GM23338 (cell line): ENCODE measurements at regions not wholly inside any gene's neighbourhood (a gene's known extent, or its start where the extent isn't known, plus 50 kb on each side); places are given as distances from the start of the nearest gene placed in this dataset.

ENCODE experiments used
- ATAC-seq: fragments of 200-7000 bp; cut with Tn5 transposase; 3 replicates; pipeline ENCODE4 v1.9.1; 2020
- DNase-seq: peaks from one replicate; pipeline ENCODE4 v3.0.0-alpha.2; 2015; ENCODE audit warnings: low spot score
- H2AFZ ChIP-seq: fragments of 200-600 bp; sonication (generic); 2 replicates; pipeline ENCODE4 v1.8.0; 2016; ENCODE audit warnings: antibody characterized with exemption, mild to moderate bottlenecking, moderate library complexity
- H3F3A ChIP-seq: fragments of 200-600 bp; sonication (generic); replicated peaks from 2 replicates; pipeline ENCODE4 v1.8.0; 2017; ENCODE audit warnings: antibody characterized with exemption, mixed run types, low read depth
- H3K27ac ChIP-seq: fragments of 200-600 bp; sonication (generic); 2 replicates; pipeline ENCODE4 v1.6.1; 2016; ENCODE audit warnings: low read depth
- H3K27me3 ChIP-seq: fragments of 200-600 bp; sonication (generic); 2 replicates; pipeline ENCODE4 v1.8.0; 2016; ENCODE audit warnings: mild to moderate bottlenecking, mixed run types, moderate library complexity; ENCODE audit not compliant: insufficient read depth
- H3K36me3 ChIP-seq: fragments of 200-600 bp; sonication (generic); 2 replicates; pipeline ENCODE4 v1.8.0; 2016; ENCODE audit warnings: mild to moderate bottlenecking; ENCODE audit not compliant: insufficient read depth
- H3K4me1 ChIP-seq: fragments of 200-600 bp; sonication (generic); 2 replicates; pipeline ENCODE4 v1.8.0; 2016; ENCODE audit warnings: mild to moderate bottlenecking, moderate library complexity; ENCODE audit not compliant: insufficient read depth
- H3K4me2 ChIP-seq: fragments of 200-600 bp; sonication (generic); 2 replicates; pipeline ENCODE4 v1.7.1; 2017; ENCODE audit warnings: mixed run types
- H3K4me3 ChIP-seq: fragments of 200-600 bp; sonication (generic); 2 replicates; pipeline ENCODE4 v1.6.1; 2016; ENCODE audit warnings: mixed run types
- H3K79me2 ChIP-seq: fragments of 200-600 bp; sonication (generic); replicated peaks from 2 replicates; pipeline ENCODE4 v1.8.0; 2017; ENCODE audit warnings: mild to moderate bottlenecking; ENCODE audit not compliant: insufficient read depth
- H3K9me2 ChIP-seq: fragments of 200-600 bp; sonication (generic); 2 replicates; pipeline ENCODE4 v1.8.0; 2017; ENCODE audit not compliant: insufficient read depth
- H4K20me1 ChIP-seq: fragments of 200-600 bp; sonication (generic); replicated peaks from 2 replicates; pipeline ENCODE4 v1.8.0; 2017; ENCODE audit warnings: mild to moderate bottlenecking; ENCODE audit not compliant: insufficient read depth
- H3K27ac Mint-ChIP-seq: 2 replicates; pipeline ENCODE4 v1.8.0; 2020; ENCODE audit warnings: inconsistent platforms, mild to moderate bottlenecking, moderate library complexity, mixed read lengths
- H3K27me3 Mint-ChIP-seq: 3 replicates; pipeline ENCODE4 v1.8.0; 2022; ENCODE audit warnings: low read depth, mild to moderate bottlenecking, moderate library complexity, mixed read lengths, inconsistent platforms; ENCODE audit not compliant: insufficient read depth, poor library complexity
- H3K36me3 Mint-ChIP-seq: 3 replicates; pipeline ENCODE4 v1.8.0; 2021; ENCODE audit warnings: low read depth, mild to moderate bottlenecking, inconsistent platforms, moderate library complexity, mixed read lengths
- H3K4me1 Mint-ChIP-seq: 3 replicates; pipeline ENCODE4 v1.8.0; 2020; ENCODE audit warnings: mild to moderate bottlenecking, inconsistent platforms, mixed read lengths
- H3K4me3 Mint-ChIP-seq: 3 replicates; pipeline ENCODE4 v1.8.0; 2021; ENCODE audit warnings: moderate library complexity, mild to moderate bottlenecking, inconsistent platforms, mixed read lengths
- H3K9me3 Mint-ChIP-seq: 3 replicates; pipeline ENCODE4 v1.8.0; 2020; ENCODE audit warnings: moderate library complexity, mild to moderate bottlenecking, inconsistent platforms, mixed read lengths
- EZH2 ChIP-seq: fragments of 200-600 bp; sonication (generic); IDR thresholded peaks from one replicate; pipeline ENCODE4 v1.8.0; 2017; ENCODE audit warnings: antibody characterized with exemption, mild to moderate bottlenecking, low read depth; ENCODE audit not compliant: unreplicated experiment
- EZH2phosphoT487 ChIP-seq: fragments of 200-600 bp; sonication (generic); IDR thresholded peaks from one replicate; pipeline ENCODE4 v1.8.1; 2018; ENCODE audit warnings: antibody characterized with exemption; ENCODE audit not compliant: unreplicated experiment
- JUNB ChIP-seq: IDR thresholded peaks from one replicate; pipeline ENCODE4 v1.6.1; 2016; ENCODE audit warnings: antibody characterized with exemption; ENCODE audit not compliant: unreplicated experiment
- POLR2AphosphoS5 ChIP-seq: IDR thresholded peaks from 2 replicates; pipeline ENCODE4 v1.6.1; 2016; ENCODE audit warnings: antibody characterized with exemption, low read depth
- TF ChIP-seq, protein P1 (sequence below), 2 experiments: fragments of 200-600 bp in 1 of 2; sonication (generic) in 1 of 2; conservative IDR thresholded peaks; 2 replicates each; pipeline versions ENCODE4 v1.5.1 to v1.6.1; 2016 to 2017; ENCODE audit warnings: antibody characterized with exemption in 2 of 2, low read depth in 2 of 2, mild to moderate bottlenecking in 2 of 2, moderate library complexity in 1 of 2
- TF ChIP-seq, protein P2 (sequence below): IDR thresholded peaks from one replicate; pipeline ENCODE4 v1.6.1; 2018; ENCODE audit warnings: antibody characterized with exemption; ENCODE audit not compliant: unreplicated experiment
- TF ChIP-seq, protein P3 (sequence below): IDR thresholded peaks from 2 replicates; pipeline ENCODE4 v1.6.1; 2016; ENCODE audit warnings: antibody characterized with exemption

DNA sequence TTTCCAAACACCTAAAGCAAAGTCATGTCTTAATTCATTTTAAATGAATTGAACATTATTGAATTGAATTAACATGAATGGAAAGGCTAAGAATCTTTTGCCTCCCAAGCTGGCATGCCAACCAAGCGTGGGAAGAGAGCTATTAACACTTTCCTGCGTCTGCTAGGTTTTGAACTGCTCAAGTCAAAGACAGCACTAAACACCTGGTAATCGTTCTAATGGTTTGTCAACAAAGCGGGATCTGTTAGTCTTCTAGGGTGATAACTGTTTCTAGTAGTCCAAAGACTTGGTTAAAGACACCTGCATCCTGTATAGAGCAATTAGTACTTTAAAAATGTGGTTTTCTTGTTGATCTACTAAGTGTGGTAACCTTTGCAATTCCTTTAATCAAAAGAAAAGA is 164.2 kb upstream of the HMGA2 start (continued):
- TF ChIP-seq JUNB, result no peak

DNA sequence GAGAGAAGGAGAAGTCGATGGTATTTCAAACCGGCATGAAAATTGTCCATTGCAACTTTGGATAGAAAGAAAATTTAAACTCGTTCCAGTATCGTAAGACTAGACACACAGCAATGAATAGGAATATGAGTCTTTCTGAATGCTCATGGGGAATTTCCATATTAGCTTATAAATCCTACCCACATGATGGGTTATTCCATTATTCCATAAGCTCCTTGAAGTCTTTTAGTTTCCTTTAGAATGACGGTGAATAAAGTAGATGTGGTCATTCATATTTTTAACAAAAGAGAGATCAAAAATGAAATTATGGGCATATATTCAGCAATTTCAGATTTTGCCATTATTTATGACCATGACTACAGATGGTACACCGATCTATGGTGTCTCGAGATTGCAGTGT is 163.4 kb upstream of the HMGA2 start:
- Histone ChIP-seq H4K20me1 (no peaks in the 10 kb centered on the region), H3K79me2 (no peaks in the 10 kb centered on the region), H2AFZ (no peak overlapping the region), H3F3A (no peaks in the 10 kb centered on the region), H3K27me3 (no peaks in the 10 kb centered on the region; the same call in 1 of the 2 replicates), H3K4me2 (no peak overlapping the region), H3K36me3 (no peaks in the 10 kb centered on the region), H3K9me2 (peaks cover 7% of the 10 kb centered on the region; the same call in 1 of the 2 replicates), H3K4me1 (peaks cover 6% of the 10 kb centered on the region; the same call in 1 of the 2 replicates), H3K27ac (no peak overlapping the region), H3K4me3 (no peak overlapping the region)
- Mint-ChIP-seq H3K27ac (no peak overlapping the region), H3K27me3 (peaks cover 6% of the 10 kb centered on the region), H3K36me3 (peaks cover 8% of the 10 kb centered on the region; the same call in 1 of the 3 replicates), H3K9me3 (peaks cover 16% of the 10 kb centered on the region), H3K4me1 (peaks cover 18% of the 10 kb centered on the region), H3K4me3 (no peak overlapping the region)
- ATAC-seq (no peak), DNase-seq (no peak)
- TF ChIP-seq POLR2AphosphoS5 (no peak), JUNB (no peak), EZH2phosphoT487 (no peak), EZH2 (no peak)
- TF ChIP-seq, protein P1, sequence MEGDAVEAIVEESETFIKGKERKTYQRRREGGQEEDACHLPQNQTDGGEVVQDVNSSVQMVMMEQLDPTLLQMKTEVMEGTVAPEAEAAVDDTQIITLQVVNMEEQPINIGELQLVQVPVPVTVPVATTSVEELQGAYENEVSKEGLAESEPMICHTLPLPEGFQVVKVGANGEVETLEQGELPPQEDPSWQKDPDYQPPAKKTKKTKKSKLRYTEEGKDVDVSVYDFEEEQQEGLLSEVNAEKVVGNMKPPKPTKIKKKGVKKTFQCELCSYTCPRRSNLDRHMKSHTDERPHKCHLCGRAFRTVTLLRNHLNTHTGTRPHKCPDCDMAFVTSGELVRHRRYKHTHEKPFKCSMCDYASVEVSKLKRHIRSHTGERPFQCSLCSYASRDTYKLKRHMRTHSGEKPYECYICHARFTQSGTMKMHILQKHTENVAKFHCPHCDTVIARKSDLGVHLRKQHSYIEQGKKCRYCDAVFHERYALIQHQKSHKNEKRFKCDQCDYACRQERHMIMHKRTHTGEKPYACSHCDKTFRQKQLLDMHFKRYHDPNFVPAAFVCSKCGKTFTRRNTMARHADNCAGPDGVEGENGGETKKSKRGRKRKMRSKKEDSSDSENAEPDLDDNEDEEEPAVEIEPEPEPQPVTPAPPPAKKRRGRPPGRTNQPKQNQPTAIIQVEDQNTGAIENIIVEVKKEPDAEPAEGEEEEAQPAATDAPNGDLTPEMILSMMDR (conservative IDR thresholded peaks at IDR 0.05; ENCODE audit: low read depth in 2 of 2), result no peak
- TF ChIP-seq, protein P2, sequence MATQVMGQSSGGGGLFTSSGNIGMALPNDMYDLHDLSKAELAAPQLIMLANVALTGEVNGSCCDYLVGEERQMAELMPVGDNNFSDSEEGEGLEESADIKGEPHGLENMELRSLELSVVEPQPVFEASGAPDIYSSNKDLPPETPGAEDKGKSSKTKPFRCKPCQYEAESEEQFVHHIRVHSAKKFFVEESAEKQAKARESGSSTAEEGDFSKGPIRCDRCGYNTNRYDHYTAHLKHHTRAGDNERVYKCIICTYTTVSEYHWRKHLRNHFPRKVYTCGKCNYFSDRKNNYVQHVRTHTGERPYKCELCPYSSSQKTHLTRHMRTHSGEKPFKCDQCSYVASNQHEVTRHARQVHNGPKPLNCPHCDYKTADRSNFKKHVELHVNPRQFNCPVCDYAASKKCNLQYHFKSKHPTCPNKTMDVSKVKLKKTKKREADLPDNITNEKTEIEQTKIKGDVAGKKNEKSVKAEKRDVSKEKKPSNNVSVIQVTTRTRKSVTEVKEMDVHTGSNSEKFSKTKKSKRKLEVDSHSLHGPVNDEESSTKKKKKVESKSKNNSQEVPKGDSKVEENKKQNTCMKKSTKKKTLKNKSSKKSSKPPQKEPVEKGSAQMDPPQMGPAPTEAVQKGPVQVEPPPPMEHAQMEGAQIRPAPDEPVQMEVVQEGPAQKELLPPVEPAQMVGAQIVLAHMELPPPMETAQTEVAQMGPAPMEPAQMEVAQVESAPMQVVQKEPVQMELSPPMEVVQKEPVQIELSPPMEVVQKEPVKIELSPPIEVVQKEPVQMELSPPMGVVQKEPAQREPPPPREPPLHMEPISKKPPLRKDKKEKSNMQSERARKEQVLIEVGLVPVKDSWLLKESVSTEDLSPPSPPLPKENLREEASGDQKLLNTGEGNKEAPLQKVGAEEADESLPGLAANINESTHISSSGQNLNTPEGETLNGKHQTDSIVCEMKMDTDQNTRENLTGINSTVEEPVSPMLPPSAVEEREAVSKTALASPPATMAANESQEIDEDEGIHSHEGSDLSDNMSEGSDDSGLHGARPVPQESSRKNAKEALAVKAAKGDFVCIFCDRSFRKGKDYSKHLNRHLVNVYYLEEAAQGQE, result no peak
- TF ChIP-seq, protein P3, sequence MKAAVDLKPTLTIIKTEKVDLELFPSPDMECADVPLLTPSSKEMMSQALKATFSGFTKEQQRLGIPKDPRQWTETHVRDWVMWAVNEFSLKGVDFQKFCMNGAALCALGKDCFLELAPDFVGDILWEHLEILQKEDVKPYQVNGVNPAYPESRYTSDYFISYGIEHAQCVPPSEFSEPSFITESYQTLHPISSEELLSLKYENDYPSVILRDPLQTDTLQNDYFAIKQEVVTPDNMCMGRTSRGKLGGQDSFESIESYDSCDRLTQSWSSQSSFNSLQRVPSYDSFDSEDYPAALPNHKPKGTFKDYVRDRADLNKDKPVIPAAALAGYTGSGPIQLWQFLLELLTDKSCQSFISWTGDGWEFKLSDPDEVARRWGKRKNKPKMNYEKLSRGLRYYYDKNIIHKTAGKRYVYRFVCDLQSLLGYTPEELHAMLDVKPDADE, result no peak
